ENCODE measurements at regions not wholly inside any gene's neighbourhood (a gene's known extent, or its start where the extent isn't known, plus 50 kb on each side); places are given as distances from the start of the nearest gene placed in this dataset.

GRCh38 chr15:61653110-61653509, 407.1 kb downstream of the VPS13C start:
- Histone ChIP-seq H3K4me3 (ENCODE audit: low read depth, low read length) (no peak overlapping the region), H3K4me1 (ENCODE audit: control insufficient read depth, insufficient read depth, low read length) (peaks cover 5% of the 10 kb centered on the region), H3K27me3 (ENCODE audit: control insufficient read depth, insufficient read depth, low read length) (no peaks in the 10 kb centered on the region), H3K9me3 (ENCODE audit: control insufficient read depth, insufficient read depth, low read length) (no peaks in the 10 kb centered on the region), H3K9ac (ENCODE audit: low read depth, low read length) (no peak overlapping the region), H3K36me3 (ENCODE audit: control insufficient read depth, insufficient read depth, low read length) (no peaks in the 10 kb centered on the region)

- Histone ChIP-seq H3K9ac (ENCODE audit: low read depth, low read length) (no peak overlapping the region), H3K27me3 (ENCODE audit: control insufficient read depth, insufficient read depth, low read length) (no peaks in the 10 kb centered on the region), H3K9me3 (ENCODE audit: control insufficient read depth, insufficient read depth, low read length) (no peaks in the 10 kb centered on the region), H3K4me3 (ENCODE audit: low read depth, low read length) (no peak overlapping the region), H3K36me3 (ENCODE audit: control insufficient read depth, insufficient read depth, low read length) (no peaks in the 10 kb centered on the region), H3K4me1 (ENCODE audit: control insufficient read depth, insufficient read depth, low read length) (peaks cover 5% of the 10 kb centered on the region)
Measured at GRCh38 chr15:61651267-61651666, 409.0 kb downstream of the VPS13C start.

- Histone ChIP-seq H3K9me3 (ENCODE audit: control insufficient read depth, insufficient read depth, low read length) (no peaks in the 10 kb centered on the region), H3K4me1 (ENCODE audit: control insufficient read depth, insufficient read depth, low read length) (peaks cover 10% of the 10 kb centered on the region), H3K9ac (ENCODE audit: low read depth, low read length) (no peak overlapping the region), H3K27me3 (ENCODE audit: control insufficient read depth, insufficient read depth, low read length) (no peaks in the 10 kb centered on the region), H3K36me3 (ENCODE audit: control insufficient read depth, insufficient read depth, low read length) (no peaks in the 10 kb centered on the region), H3K4me3 (ENCODE audit: low read depth, low read length) (no peak overlapping the region)
Measured at GRCh38 chr15:61649046-61649445, 411.2 kb downstream of the VPS13C start.

- Histone ChIP-seq H3K9ac (ENCODE audit: low read depth, low read length) (no peak overlapping the region), H3K4me1 (ENCODE audit: control insufficient read depth, insufficient read depth, low read length) (peaks cover 12% of the 10 kb centered on the region), H3K4me3 (ENCODE audit: low read depth, low read length) (no peak overlapping the region), H3K9me3 (ENCODE audit: control insufficient read depth, insufficient read depth, low read length) (no peaks in the 10 kb centered on the region), H3K27me3 (ENCODE audit: control insufficient read depth, insufficient read depth, low read length) (peaks cover 3% of the 10 kb centered on the region), H3K36me3 (ENCODE audit: control insufficient read depth, insufficient read depth, low read length) (no peaks in the 10 kb centered on the region)
Measured at GRCh38 chr15:61644550-61644949, 415.4 kb upstream of the RORA start.

- Histone ChIP-seq H3K36me3 (ENCODE audit: control insufficient read depth, insufficient read depth, low read length) (no peaks in the 10 kb centered on the region), H3K27me3 (ENCODE audit: control insufficient read depth, insufficient read depth, low read length) (peaks cover 3% of the 10 kb centered on the region), H3K4me1 (ENCODE audit: control insufficient read depth, insufficient read depth, low read length) (peaks cover 12% of the 10 kb centered on the region), H3K4me3 (ENCODE audit: low read depth, low read length) (no peak overlapping the region), H3K9ac (ENCODE audit: low read depth, low read length) (no peak overlapping the region), H3K9me3 (ENCODE audit: control insufficient read depth, insufficient read depth, low read length) (no peaks in the 10 kb centered on the region)
Measured at GRCh38 chr15:61641645-61642044, 412.5 kb upstream of the RORA start.

- Histone ChIP-seq H3K36me3 (ENCODE audit: control insufficient read depth, insufficient read depth, low read length) (no peaks in the 10 kb centered on the region), H3K4me1 (ENCODE audit: control insufficient read depth, insufficient read depth, low read length) (peaks cover 12% of the 10 kb centered on the region), H3K9me3 (ENCODE audit: control insufficient read depth, insufficient read depth, low read length) (no peaks in the 10 kb centered on the region), H3K27me3 (ENCODE audit: control insufficient read depth, insufficient read depth, low read length) (peaks cover 3% of the 10 kb centered on the region), H3K9ac (ENCODE audit: low read depth, low read length) (no peak overlapping the region), H3K4me3 (ENCODE audit: low read depth, low read length) (no peak overlapping the region)
Measured at GRCh38 chr15:61640756-61641155, 411.7 kb upstream of the RORA start.

- Histone ChIP-seq H3K4me1 (ENCODE audit: control insufficient read depth, insufficient read depth, low read length) (peaks cover 10% of the 10 kb centered on the region), H3K27me3 (ENCODE audit: control insufficient read depth, insufficient read depth, low read length) (peaks cover 3% of the 10 kb centered on the region)
Measured at GRCh38 chr15:61639491-61639890, 410.4 kb upstream of the RORA start.

GRCh38 chr15:61634837-61635236, 405.7 kb upstream of the RORA start:
- Histone ChIP-seq H3K4me3 (ENCODE audit: low read depth, low read length) (no peak overlapping the region), H3K27me3 (ENCODE audit: control insufficient read depth, insufficient read depth, low read length) (no peaks in the 10 kb centered on the region), H3K36me3 (ENCODE audit: control insufficient read depth, insufficient read depth, low read length) (no peaks in the 10 kb centered on the region), H3K4me1 (ENCODE audit: control insufficient read depth, insufficient read depth, low read length) (no peaks in the 10 kb centered on the region), H3K9me3 (ENCODE audit: control insufficient read depth, insufficient read depth, low read length) (no peaks in the 10 kb centered on the region), H3K9ac (ENCODE audit: low read depth, low read length) (no peak overlapping the region)

More at GRCh38 chr15:61639491-61639890, 410.4 kb upstream of the RORA start:
- no peaks in the 10 kb centered on the region for H3K9me3 ChIP-seq (ENCODE audit: control insufficient read depth, insufficient read depth, low read length)
- H3K4me3 ChIP-seq (ENCODE audit: low read depth, low read length) = no peak overlapping the region
- no peaks in the 10 kb centered on the region for H3K36me3 ChIP-seq (ENCODE audit: control insufficient read depth, insufficient read depth, low read length)
- H3K9ac ChIP-seq (ENCODE audit: low read depth, low read length) = no peak overlapping the region

- Histone ChIP-seq H3K36me3 (ENCODE audit: control insufficient read depth, insufficient read depth, low read length) (no peaks in the 10 kb centered on the region), H3K9me3 (ENCODE audit: control insufficient read depth, insufficient read depth, low read length) (no peaks in the 10 kb centered on the region), H3K9ac (ENCODE audit: low read depth, low read length) (no peak overlapping the region), H3K4me3 (ENCODE audit: low read depth, low read length) (no peak overlapping the region), H3K4me1 (ENCODE audit: control insufficient read depth, insufficient read depth, low read length) (no peaks in the 10 kb centered on the region), H3K27me3 (ENCODE audit: control insufficient read depth, insufficient read depth, low read length) (no peaks in the 10 kb centered on the region)
Measured at GRCh38 chr15:61633951-61634350, 404.8 kb upstream of the RORA start.

- H3K4me3 ChIP-seq (ENCODE audit: low read depth, low read length) = no peak overlapping the region
- H3K27me3 ChIP-seq (ENCODE audit: control insufficient read depth, insufficient read depth, low read length) = no peaks in the 10 kb centered on the region
- H3K9me3 ChIP-seq (ENCODE audit: control insufficient read depth, insufficient read depth, low read length) = no peaks in the 10 kb centered on the region
- no peaks in the 10 kb centered on the region for H3K36me3 ChIP-seq (ENCODE audit: control insufficient read depth, insufficient read depth, low read length)
- H3K9ac ChIP-seq (ENCODE audit: low read depth, low read length) = no peak overlapping the region
- H3K4me1 ChIP-seq (ENCODE audit: control insufficient read depth, insufficient read depth, low read length) = no peaks in the 10 kb centered on the region
Measured at GRCh38 chr15:61629269-61629668, 400.2 kb upstream of the RORA start.

GRCh38 chr15:61624950-61625349, 395.8 kb upstream of the RORA start:
- no peaks in the 10 kb centered on the region for H3K9me3 ChIP-seq (ENCODE audit: control insufficient read depth, insufficient read depth, low read length)
- no peak overlapping the region for H3K4me3 ChIP-seq (ENCODE audit: low read depth, low read length)
- H3K27me3 ChIP-seq (ENCODE audit: control insufficient read depth, insufficient read depth, low read length) = no peaks in the 10 kb centered on the region
- H3K36me3 ChIP-seq (ENCODE audit: control insufficient read depth, insufficient read depth, low read length) = no peaks in the 10 kb centered on the region
- H3K4me1 ChIP-seq (ENCODE audit: control insufficient read depth, insufficient read depth, low read length) = no peaks in the 10 kb centered on the region
- no peak overlapping the region for H3K9ac ChIP-seq (ENCODE audit: low read depth, low read length)

GRCh38 chr15:61623746-61624145, 394.6 kb upstream of the RORA start:
- Histone ChIP-seq H3K36me3 (ENCODE audit: control insufficient read depth, insufficient read depth, low read length) (no peaks in the 10 kb centered on the region), H3K27me3 (ENCODE audit: control insufficient read depth, insufficient read depth, low read length) (no peaks in the 10 kb centered on the region), H3K4me3 (ENCODE audit: low read depth, low read length) (no peak overlapping the region), H3K9me3 (ENCODE audit: control insufficient read depth, insufficient read depth, low read length) (no peaks in the 10 kb centered on the region), H3K9ac (ENCODE audit: low read depth, low read length) (no peak overlapping the region), H3K4me1 (ENCODE audit: control insufficient read depth, insufficient read depth, low read length) (no peaks in the 10 kb centered on the region)

GRCh38 chr15:61621865-61622264, 392.8 kb upstream of the RORA start:
- no peaks in the 10 kb centered on the region for H3K36me3 ChIP-seq (ENCODE audit: control insufficient read depth, insufficient read depth, low read length)
- H3K27me3 ChIP-seq (ENCODE audit: control insufficient read depth, insufficient read depth, low read length) = no peaks in the 10 kb centered on the region
- H3K9me3 ChIP-seq (ENCODE audit: control insufficient read depth, insufficient read depth, low read length) = no peaks in the 10 kb centered on the region
- no peak overlapping the region for H3K9ac ChIP-seq (ENCODE audit: low read depth, low read length)
- H3K4me1 ChIP-seq (ENCODE audit: control insufficient read depth, insufficient read depth, low read length) = no peaks in the 10 kb centered on the region
- no peak overlapping the region for H3K4me3 ChIP-seq (ENCODE audit: low read depth, low read length)
